ENCODE measurements at regions not wholly inside any gene's neighbourhood (a gene's known extent, or its start where the extent isn't known, plus 50 kb on each side); places are given as distances from the start of the nearest gene placed in this dataset.

- peaks cover 8% of the 10 kb centered on the region in 2 donors for H3K9me3 Mint-ChIP-seq
- ATAC-seq (no peak), DNase-seq (ENCODE audit: low spot score in 2 of 2) (no peak)
- peaks cover 0 to 5% of the 10 kb centered on the region in 2 donors for H3K36me3 Mint-ChIP-seq
- no peak overlapping the region for H3K27ac Mint-ChIP-seq
Observed at GRCh38 chr15:31570591-31570990, 244.0 kb downstream of the KLF13 start.

- H3K9me3 Mint-ChIP-seq, result peaks cover 5 to 8% of the 10 kb centered on the region in 2 donors
- peaks cover 0 to 5% of the 10 kb centered on the region in 2 donors for H3K36me3 Mint-ChIP-seq
- DNase-seq (ENCODE audit: low spot score in 2 of 2), result no peak
- no peak overlapping the region for H3K27ac Mint-ChIP-seq
- ATAC-seq, result no peak
Observed at GRCh38 chr15:31571676-31572075, 245.0 kb downstream of the KLF13 start.

- DNase-seq (ENCODE audit: low spot score in 2 of 2), result no peak
Observed at GRCh38 chr15:31573759-31574158, 247.1 kb downstream of the KLF13 start.

GRCh38 chr15:31574766-31575165 lies 248.1 kb downstream of the KLF13 start:
- ATAC-seq, result no peak
- DNase-seq (ENCODE audit: low spot score in 2 of 2), result no peak
- Mint-ChIP-seq H3K9me3 (peaks cover under 1 to 1% of the 10 kb centered on the region in 2 donors), H3K36me3 (peaks cover 2% of the 10 kb centered on the region in 2 donors), H3K27ac (peak overlapping the region in 1 of 2 donors; percentile 23)

More at GRCh38 chr15:31573759-31574158, 247.1 kb downstream of the KLF13 start:
- H3K36me3 Mint-ChIP-seq, result no peaks in the 10 kb centered on the region
- no peak overlapping the region for H3K27ac Mint-ChIP-seq
- ATAC-seq, result no peak
- H3K9me3 Mint-ChIP-seq, result peaks cover 2% of the 10 kb centered on the region in 2 donors

- Mint-ChIP-seq H3K9me3 (peaks cover 8 to 14% of the 10 kb centered on the region in 2 donors), H3K36me3 (peaks cover 8 to 10% of the 10 kb centered on the region in 2 donors), H3K27ac (no peak overlapping the region)
- no peak for ATAC-seq
- DNase-seq (ENCODE audit: low spot score in 2 of 2), result no peak
Observed at GRCh38 chr15:31577108-31577507, 250.5 kb downstream of the KLF13 start.

GRCh38 chr15:31579282-31579681 lies 252.6 kb downstream of the KLF13 start:
- DNase-seq (ENCODE audit: low spot score in 2 of 2), result no peak
- Mint-ChIP-seq H3K36me3 (peaks cover 12 to 17% of the 10 kb centered on the region in 2 donors), H3K27ac (no peak overlapping the region), H3K9me3 (peaks cover 21 to 28% of the 10 kb centered on the region in 2 donors)
- ATAC-seq, result no peak

DNA sequence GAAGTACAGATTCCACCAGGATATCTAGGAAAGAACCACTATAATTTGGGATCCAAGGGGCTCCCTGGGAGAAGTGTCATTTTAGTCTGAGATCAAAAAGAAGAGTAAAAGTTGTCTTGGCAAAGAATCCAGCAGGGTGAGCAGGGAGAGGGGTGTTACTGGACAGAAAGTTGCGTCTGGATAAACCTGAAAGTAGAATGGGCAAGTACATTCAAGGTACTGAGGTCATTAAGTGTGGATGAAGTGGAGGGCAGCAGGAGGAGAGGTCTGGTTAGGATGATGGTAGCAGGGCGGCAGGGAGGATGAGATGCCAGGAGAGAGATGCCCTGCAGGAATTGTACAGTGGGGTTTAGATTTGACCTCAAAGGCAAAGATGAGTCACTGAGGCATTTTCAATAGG lies 253.3 kb downstream of the KLF13 start:
- DNase-seq (ENCODE audit: low spot score in 2 of 2) (no peak), ATAC-seq (no peak)

GRCh38 chr15:31584195-31584594 lies 257.6 kb downstream of the KLF13 start:
- Mint-ChIP-seq H3K9me3 (peaks cover 21 to 37% of the 10 kb centered on the region in 2 donors), H3K27ac (no peak overlapping the region), H3K36me3 (peaks cover 12 to 17% of the 10 kb centered on the region in 2 donors)
- no peak for ATAC-seq
- DNase-seq (ENCODE audit: low spot score in 2 of 2), result no peak

More for the DNA sequence above, 253.3 kb downstream of the KLF13 start:
- no peak overlapping the region for H3K27ac Mint-ChIP-seq
- H3K36me3 Mint-ChIP-seq, result peaks cover 12 to 17% of the 10 kb centered on the region in 2 donors
- peaks cover 21 to 32% of the 10 kb centered on the region in 2 donors for H3K9me3 Mint-ChIP-seq

DNA sequence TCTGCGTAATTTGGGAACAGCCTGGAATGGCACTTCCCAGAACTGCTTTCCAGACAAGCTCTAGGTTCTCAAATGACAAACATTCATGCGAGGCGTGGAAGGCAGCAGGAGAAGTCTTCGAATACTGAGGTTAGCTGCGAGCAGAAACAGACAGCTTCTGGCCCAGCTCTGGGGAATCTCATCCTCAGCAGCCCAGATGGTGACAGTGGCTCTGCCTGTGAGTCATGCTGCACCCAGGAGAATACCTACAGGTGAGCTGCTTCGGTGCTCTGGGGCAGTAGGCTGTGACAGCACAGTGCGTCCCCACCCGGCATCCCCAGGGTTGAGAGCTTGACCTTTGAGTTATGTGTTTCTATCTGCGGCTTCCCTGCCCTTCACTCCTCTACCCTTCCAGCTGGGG lies 258.6 kb downstream of the KLF13 start:
- no peak for ATAC-seq
- Mint-ChIP-seq H3K9me3 (peaks cover 17 to 30% of the 10 kb centered on the region in 2 donors), H3K36me3 (peaks cover 8 to 13% of the 10 kb centered on the region in 2 donors), H3K27ac (no peak overlapping the region)
- no peak for DNase-seq (ENCODE audit: low spot score in 2 of 2)

- peaks cover 5 to 12% of the 10 kb centered on the region in 2 donors for H3K36me3 Mint-ChIP-seq
- H3K27ac Mint-ChIP-seq, result no peak overlapping the region
- DNase-seq (ENCODE audit: low spot score in 2 of 2), result no peak
- ATAC-seq, result no peak
- peaks cover 16 to 25% of the 10 kb centered on the region in 2 donors for H3K9me3 Mint-ChIP-seq
Observed at GRCh38 chr15:31586841-31587240, 260.2 kb downstream of the KLF13 start.

- ATAC-seq (no peak), DNase-seq (ENCODE audit: low spot score in 2 of 2) (no peak)
- Mint-ChIP-seq H3K27ac (no peak overlapping the region), H3K36me3 (peaks cover 0 to 4% of the 10 kb centered on the region in 2 donors), H3K9me3 (peaks cover 8 to 18% of the 10 kb centered on the region in 2 donors)
Observed at GRCh38 chr15:31587583-31587982, 260.9 kb downstream of the KLF13 start.

- no peak overlapping the region for H3K27ac Mint-ChIP-seq
- ATAC-seq (no peak), DNase-seq (ENCODE audit: low spot score in 2 of 2) (no peak)
- H3K9me3 Mint-ChIP-seq, result peaks cover 0 to 4% of the 10 kb centered on the region in 2 donors
- no peaks in the 10 kb centered on the region for H3K36me3 Mint-ChIP-seq
Observed at GRCh38 chr15:31590609-31591008, 264.0 kb downstream of the KLF13 start.

GRCh38 chr15:31591908-31592307 lies 265.3 kb downstream of the KLF13 start:
- ATAC-seq (no peak), DNase-seq (ENCODE audit: low spot score in 2 of 2) (no peak)
- Mint-ChIP-seq H3K27ac (no peak overlapping the region), H3K36me3 (no peaks in the 10 kb centered on the region), H3K9me3 (peaks cover 0 to 4% of the 10 kb centered on the region in 2 donors)

DNA sequence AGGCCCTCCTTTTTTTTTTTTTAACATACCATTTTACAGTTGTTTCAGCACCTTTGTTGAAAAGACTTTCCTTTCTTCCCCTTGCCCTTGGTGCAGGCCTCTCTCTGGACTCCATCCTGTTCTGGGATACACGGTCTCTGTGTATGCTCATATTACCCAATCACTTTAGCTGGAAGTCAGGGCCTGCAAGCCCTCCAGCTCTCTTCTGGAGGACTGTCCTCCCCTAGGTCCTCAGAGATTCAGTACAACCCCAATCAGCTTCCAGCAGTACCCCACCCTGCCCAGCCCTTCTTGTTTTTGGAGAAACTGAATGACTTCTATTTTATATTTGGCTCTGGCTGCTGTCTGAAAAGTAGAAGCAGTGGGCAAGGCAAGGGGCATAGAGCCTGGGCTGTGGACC lies 270.8 kb downstream of the KLF13 start:
- no peak for ATAC-seq
- DNase-seq (ENCODE audit: low spot score in 2 of 2), result no peak
- Mint-ChIP-seq H3K27ac (peak overlapping the region in 1 of 2 donors; percentile 12), H3K9me3 (no peaks in the 10 kb centered on the region), H3K36me3 (no peaks in the 10 kb centered on the region)

- no peak overlapping the region for H3K27ac Mint-ChIP-seq
- no peaks in the 10 kb centered on the region for H3K9me3 Mint-ChIP-seq
- ATAC-seq (no peak), DNase-seq (ENCODE audit: low spot score in 2 of 2) (no peak)
- H3K36me3 Mint-ChIP-seq, result no peaks in the 10 kb centered on the region
Observed at GRCh38 chr15:31598620-31599019, 272.0 kb downstream of the KLF13 start.

GRCh38 chr15:31605467-31605931 lies 278.9 kb downstream of the KLF13 start:
- Mint-ChIP-seq H3K27ac (peak overlapping the region in 1 of 2 donors; percentile 7), H3K36me3 (no peaks in the 10 kb centered on the region), H3K9me3 (no peaks in the 10 kb centered on the region)
- ATAC-seq (no peak), DNase-seq (ENCODE audit: low spot score in 2 of 2) (no peak)

GRCh38 chr15:31606194-31606669 lies 279.6 kb downstream of the KLF13 start:
- H3K9me3 Mint-ChIP-seq, result no peaks in the 10 kb centered on the region
- DNase-seq (ENCODE audit: low spot score in 2 of 2), result no peak
- no peaks in the 10 kb centered on the region for H3K36me3 Mint-ChIP-seq
- ATAC-seq, result no peak
- no peak overlapping the region for H3K27ac Mint-ChIP-seq

GRCh38 chr15:31606931-31607497 lies 280.4 kb downstream of the KLF13 start:
- DNase-seq (ENCODE audit: low spot score in 2 of 2) (no peak), ATAC-seq (no peak)
- H3K9me3 Mint-ChIP-seq, result no peaks in the 10 kb centered on the region
- H3K36me3 Mint-ChIP-seq, result no peaks in the 10 kb centered on the region
- H3K27ac Mint-ChIP-seq, result no peak overlapping the region

All from activated naive CD4-positive, alpha-beta T cell treated with anti-CD3 and anti-CD28 coated beads, Interleukin-2, amount 50 U/mL, for 72 hours (primary cell).